ENCODE measurements at regions not wholly inside any gene's neighbourhood (a gene's known extent, or its start where the extent isn't known, plus 50 kb on each side); places are given as distances from the start of the nearest gene placed in this dataset.

GRCh38 chr11:80424012-80424695 is 983.3 kb upstream of the TENM4 start:
- POLR2A ChIA-PET, result interaction anchor here (0.9 kb wide), 1 partner anchor 9 kb away, joined by 3 read pairs; no protein-coding TSS in a partner anchor
- DNase-seq (ENCODE audit: low read depth, low spot score) (no peak), FAIRE-seq (no peak)
- CTCF ChIA-PET, result interaction anchor here (0.8 kb wide), 1 partner anchor 8 kb away, joined by 3 read pairs; no protein-coding TSS in a partner anchor
- Histone ChIP-seq H3K79me2 (ENCODE audit: control insufficient read depth, insufficient read depth, low read length) (no peaks in the 10 kb centered on the region), H3K9ac (replicated peaks; ENCODE audit: extremely low read depth, insufficient read depth, low read length) (no peak overlapping the region), H2AFZ (ENCODE audit: low read depth, low read length) (no peak overlapping the region), H3K4me3 (replicated peaks in 1 of 3; ENCODE audit: insufficient read depth in 1 of 3, low read depth in 1 of 3, low read length in 3 of 3) (no peak overlapping the region), H4K20me1 (replicated peaks; ENCODE audit: control insufficient read depth, extremely low read depth, insufficient read depth, low read length) (no peaks in the 10 kb centered on the region), H3K36me3 (ENCODE audit: control insufficient read depth in 2 of 2, extremely low read depth in 1 of 2, insufficient read depth in 2 of 2, low read length in 2 of 2) (no peaks in the 10 kb centered on the region), H3K27ac (ENCODE audit: insufficient read depth, low read depth, low read length) (no peak overlapping the region), H3K9me3 (replicated peaks; ENCODE audit: control insufficient read depth, insufficient read depth, low read length) (no peaks in the 10 kb centered on the region), H3K4me1 (ENCODE audit: control insufficient read depth, extremely low read depth, insufficient read depth, low read length) (no peaks in the 10 kb centered on the region), H3K9me1 (replicated peaks; ENCODE audit: control insufficient read depth, extremely low read depth, insufficient read depth, low read length) (no peaks in the 10 kb centered on the region), H3K4me2 (ENCODE audit: insufficient read depth, low read length) (no peak overlapping the region), H3K27me3 (ENCODE audit: control insufficient read depth in 2 of 2, insufficient read depth in 2 of 2, low read length in 2 of 2) (no peaks in the 10 kb centered on the region)
- no TSS peak for BruUV-seq (replicated peaks)
- intact Hi-C loops (cut with micrococcal nuclease) (no loop called here), dilution Hi-C loops (cut with MboI; ENCODE audit: extremely low pct_ligation_motif_present, low sequenced_read_pairs) (no loop called here)
- no peak for TF ChIP-seq POLR2AphosphoS5 (IDR thresholded peaks at IDR 0.05; ENCODE audit: insufficient read depth, low read depth, low read length)
- no peak for TF ChIP-seq FOS (IDR thresholded peaks at IDR 0.05; ENCODE audit: borderline replicate concordance, insufficient read depth, low read length)
- TF ChIP-seq JUN (IDR thresholded peaks at IDR 0.05; ENCODE audit: borderline replicate concordance, insufficient read depth, insufficient read length, low read depth), result no peak
- no peak for TF ChIP-seq EZH2 (IDR thresholded peaks at IDR 0.05; ENCODE audit: borderline replicate concordance, low read depth, low read length, severe bottlenecking)
- TF ChIP-seq, protein P1, sequence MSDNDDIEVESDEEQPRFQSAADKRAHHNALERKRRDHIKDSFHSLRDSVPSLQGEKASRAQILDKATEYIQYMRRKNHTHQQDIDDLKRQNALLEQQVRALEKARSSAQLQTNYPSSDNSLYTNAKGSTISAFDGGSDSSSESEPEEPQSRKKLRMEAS (IDR thresholded peaks at IDR 0.05; ENCODE audit: insufficient read depth, insufficient read length), result no peak
- TF ChIP-seq, protein P2, sequence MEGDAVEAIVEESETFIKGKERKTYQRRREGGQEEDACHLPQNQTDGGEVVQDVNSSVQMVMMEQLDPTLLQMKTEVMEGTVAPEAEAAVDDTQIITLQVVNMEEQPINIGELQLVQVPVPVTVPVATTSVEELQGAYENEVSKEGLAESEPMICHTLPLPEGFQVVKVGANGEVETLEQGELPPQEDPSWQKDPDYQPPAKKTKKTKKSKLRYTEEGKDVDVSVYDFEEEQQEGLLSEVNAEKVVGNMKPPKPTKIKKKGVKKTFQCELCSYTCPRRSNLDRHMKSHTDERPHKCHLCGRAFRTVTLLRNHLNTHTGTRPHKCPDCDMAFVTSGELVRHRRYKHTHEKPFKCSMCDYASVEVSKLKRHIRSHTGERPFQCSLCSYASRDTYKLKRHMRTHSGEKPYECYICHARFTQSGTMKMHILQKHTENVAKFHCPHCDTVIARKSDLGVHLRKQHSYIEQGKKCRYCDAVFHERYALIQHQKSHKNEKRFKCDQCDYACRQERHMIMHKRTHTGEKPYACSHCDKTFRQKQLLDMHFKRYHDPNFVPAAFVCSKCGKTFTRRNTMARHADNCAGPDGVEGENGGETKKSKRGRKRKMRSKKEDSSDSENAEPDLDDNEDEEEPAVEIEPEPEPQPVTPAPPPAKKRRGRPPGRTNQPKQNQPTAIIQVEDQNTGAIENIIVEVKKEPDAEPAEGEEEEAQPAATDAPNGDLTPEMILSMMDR (IDR thresholded peaks at IDR 0.05; ENCODE audit: extremely low read depth in 1 of 2, insufficient read depth in 1 of 2, low read depth in 1 of 2, low read length in 2 of 2), result no peak
- no peak for TF ChIP-seq GATA2 (IDR thresholded peaks at IDR 0.05; ENCODE audit: insufficient read depth, insufficient read length, low read depth, low read length)
